IMR-90 (cell line): ENCODE measurements at regions not wholly inside any gene's neighbourhood (a gene's known extent, or its start where the extent isn't known, plus 50 kb on each side); places are given as distances from the start of the nearest gene placed in this dataset.

Experiments used
- ATAC-seq: fragments of 200-7000 bp; cut with Tn5 transposase; 2 replicates; pipeline ENCODE4 v1.9.1; 2020; ENCODE audit warnings: low read depth, mild to moderate bottlenecking, moderate library complexity
- BruUV-seq: library from RNA; stranded (reverse); fragments of 400-500 nt; replicated peaks from 2 replicates; lab custom pipeline; 2021; lab: Mats Ljungman, UMichigan
- CTCF ChIA-PET: fragments of 300-600 bp; formaldehyde crosslinking; extraction: SDS; loops from one replicate; lab custom pipeline; 2021; ENCODE audit warnings: antibody characterized with exemption; lab: Yijun Ruan, JAX
- POLR2A ChIA-PET: fragments of 300-600 bp; sonication (Branson Sonifier 250); formaldehyde crosslinking; loops from one replicate; lab custom pipeline; 2022; ENCODE audit warnings: antibody characterized with exemption; ENCODE audit not compliant: unreplicated experiment; lab: Charles Lee
- DNase-seq: peaks from one replicate; pipeline ENCODE4 v3.0.0; 2013
- H2AFZ ChIP-seq: replicated peaks from 2 replicates; pipeline ENCODE3; 2013; ENCODE audit warnings: low read length, mild to moderate bottlenecking; ENCODE audit not compliant: poor library complexity
- H2AK5ac ChIP-seq: 2 replicates; pipeline ENCODE4 v1.6.1; 2013; ENCODE audit warnings: low read depth, low read length, inconsistent platforms
- H2AK9ac ChIP-seq: replicated peaks from 2 replicates; pipeline ENCODE3; 2013; ENCODE audit warnings: mild to moderate bottlenecking, low read depth, low read length, moderate library complexity; ENCODE audit not compliant: poor library complexity
- H2BK120ac ChIP-seq: 2 replicates; pipeline ENCODE4 v1.6.1; 2013; ENCODE audit warnings: low read depth, low read length, inconsistent platforms
- H2BK15ac ChIP-seq: 3 replicates; pipeline ENCODE4 v1.6.1; 2013; ENCODE audit warnings: low read depth, low read length, inconsistent platforms
- H2BK20ac ChIP-seq: 2 replicates; pipeline ENCODE4 v1.6.1; 2013; ENCODE audit warnings: low read depth, mild to moderate bottlenecking, inconsistent platforms, low read length, moderate library complexity
- H2BK5ac ChIP-seq: 2 replicates; pipeline ENCODE4 v1.6.1; 2013; ENCODE audit warnings: mild to moderate bottlenecking, low read depth, low read length, inconsistent platforms; ENCODE audit not compliant: poor library complexity, severe bottlenecking
- H3K14ac ChIP-seq: replicated peaks from 2 replicates; pipeline ENCODE4 v1.6.1; 2013; ENCODE audit warnings: low read depth, low read length, inconsistent platforms
- H3K18ac ChIP-seq: 2 replicates; pipeline ENCODE4 v1.6.1; 2013; ENCODE audit warnings: low read depth, low read length, control low read depth
- H3K23ac ChIP-seq: 2 replicates; pipeline ENCODE4 v1.6.1; 2013; ENCODE audit warnings: low read depth, low read length, inconsistent platforms
- H3K27ac ChIP-seq: 2 replicates; pipeline ENCODE4 v1.5.1; 2013; ENCODE audit warnings: mild to moderate bottlenecking, control low read depth, low read length; ENCODE audit not compliant: insufficient read depth
- H3K27me3 ChIP-seq: 2 replicates; pipeline ENCODE4 v1.6.1; 2013; ENCODE audit warnings: low read length; ENCODE audit not compliant: control insufficient read depth, insufficient read depth
- H3K36me3 ChIP-seq: 2 replicates; pipeline ENCODE4 v1.6.1; 2013; ENCODE audit warnings: low read length, mixed read lengths; ENCODE audit not compliant: control insufficient read depth, insufficient read depth
- H3K4ac ChIP-seq: 2 replicates; pipeline ENCODE4 v1.6.1; 2013; ENCODE audit warnings: low read depth, low read length, inconsistent platforms
- H3K4me1 ChIP-seq: 2 replicates; pipeline ENCODE4 v1.6.1; 2013; ENCODE audit warnings: low read length, mixed read lengths; ENCODE audit not compliant: control insufficient read depth, insufficient read depth
- H3K4me2 ChIP-seq: 2 replicates; pipeline ENCODE4 v1.6.1; 2013; ENCODE audit warnings: low read depth, mild to moderate bottlenecking, control low read depth, low read length, moderate library complexity
- H3K4me3 ChIP-seq: 2 replicates; pipeline ENCODE4 v1.5.1; 2013; ENCODE audit warnings: low read depth, mild to moderate bottlenecking, control low read depth, low read length, moderate library complexity; ENCODE audit not compliant: insufficient read depth
- H3K56ac ChIP-seq: 2 replicates; pipeline ENCODE4 v1.6.1; 2013; ENCODE audit warnings: low read length, inconsistent platforms; ENCODE audit not compliant: insufficient read depth; ENCODE audit errors: extremely low read depth
- H3K79me1 ChIP-seq, 2 experiments: 2 replicates each; pipeline ENCODE4 v1.6.1; 2013; ENCODE audit warnings: low read length in 2 of 2, inconsistent platforms in 1 of 2, low read depth in 1 of 2
- H3K9ac ChIP-seq: 2 replicates; pipeline ENCODE4 v1.6.1; 2013; ENCODE audit warnings: low read depth, low read length, control low read depth
- H3K9me1 ChIP-seq: 2 replicates; pipeline ENCODE4 v1.6.1; 2013; ENCODE audit warnings: low read length, inconsistent platforms; ENCODE audit not compliant: insufficient read depth
- H3K9me3 ChIP-seq: 2 replicates; pipeline ENCODE4 v1.6.1; 2013; ENCODE audit warnings: low read length; ENCODE audit not compliant: control insufficient read depth, insufficient read depth
- H4K20me1 ChIP-seq: 2 replicates; pipeline ENCODE4 v1.6.1; 2013; ENCODE audit warnings: low read length, inconsistent platforms; ENCODE audit not compliant: insufficient read depth
- H4K5ac ChIP-seq: 2 replicates; pipeline ENCODE4 v1.6.1; 2013; ENCODE audit warnings: mild to moderate bottlenecking, low read depth, low read length, control low read depth
- H4K8ac ChIP-seq, 2 experiments: 2 replicates each; pipeline ENCODE4 v1.6.1; 2013; ENCODE audit warnings: low read depth in 2 of 2, low read length in 2 of 2, control low read depth in 1 of 2, inconsistent platforms in 1 of 2
- H4K91ac ChIP-seq: 2 replicates; pipeline ENCODE4 v1.6.1; 2013; ENCODE audit warnings: low read depth, low read length, inconsistent platforms; ENCODE audit not compliant: insufficient read depth
- BHLHE40 ChIP-seq: fragments of 150-350 bp; IDR thresholded peaks from 2 replicates; pipeline ENCODE4 v1.6.1; 2016; ENCODE audit warnings: mild to moderate bottlenecking, low read depth, low read length
- CHD1 ChIP-seq: IDR thresholded peaks from 2 replicates; pipeline ENCODE4 v1.6.1; 2012; ENCODE audit warnings: low read depth, low read length, improper control_type of control experiment
- CTCF ChIP-seq: conservative IDR thresholded peaks from 2 replicates; pipeline ENCODE4 v1.5.1; 2012; ENCODE audit warnings: mild to moderate bottlenecking, low read depth, low read length, improper control_type of control experiment
- ELK1 ChIP-seq: fragments of 150-350 bp; IDR thresholded peaks from 2 replicates; pipeline ENCODE4 v1.6.1; 2016; ENCODE audit warnings: low read depth, mild to moderate bottlenecking, low read length, moderate library complexity, borderline replicate concordance
- FOS ChIP-seq: fragments of 150-350 bp; IDR thresholded peaks from 2 replicates; pipeline ENCODE4 v1.6.1; 2016; ENCODE audit warnings: low read depth, low read length
- MAFK ChIP-seq: IDR thresholded peaks from 2 replicates; pipeline ENCODE4 v1.6.1; 2012; ENCODE audit warnings: low read depth, low read length, improper control_type of control experiment
- MAZ ChIP-seq: IDR thresholded peaks from 2 replicates; pipeline ENCODE4 v1.6.1; 2012; ENCODE audit warnings: low read depth, mild to moderate bottlenecking, low read length, improper control_type of control experiment, moderate library complexity, borderline replicate concordance
- MXI1 ChIP-seq: IDR thresholded peaks from 2 replicates; pipeline ENCODE4 v1.6.1; 2012; ENCODE audit warnings: low read depth, mild to moderate bottlenecking, low read length, moderate library complexity, borderline replicate concordance
- NFE2L2 ChIP-seq: fragments of 150-350 bp; IDR thresholded peaks from 2 replicates; pipeline ENCODE4 v1.6.1; 2016; ENCODE audit warnings: low read depth, mild to moderate bottlenecking, low read length
- POLR2A ChIP-seq: IDR thresholded peaks from 2 replicates; pipeline ENCODE4 v1.6.1; 2012; ENCODE audit warnings: mild to moderate bottlenecking, low read depth, low read length
- RAD21 ChIP-seq: IDR thresholded peaks from 2 replicates; pipeline ENCODE4 v1.6.1; 2012; ENCODE audit warnings: low read length, improper control_type of control experiment
- RCOR1 ChIP-seq: IDR thresholded peaks from 2 replicates; pipeline ENCODE4 v1.6.1; 2012; ENCODE audit warnings: mild to moderate bottlenecking, low read length, improper control_type of control experiment; ENCODE audit not compliant: insufficient replicate concordance
- RFX5 ChIP-seq: IDR thresholded peaks from 2 replicates; pipeline ENCODE4 v1.8.0; 2012; ENCODE audit warnings: low read depth, mild to moderate bottlenecking, low read length, moderate library complexity
- SMC3 ChIP-seq: fragments of 150-350 bp; IDR thresholded peaks from 2 replicates; pipeline ENCODE4 v1.6.1; 2016; ENCODE audit warnings: low read depth, mild to moderate bottlenecking, antibody characterized with exemption, low read length, moderate library complexity
- USF2 ChIP-seq: fragments of 150-350 bp; IDR thresholded peaks from 2 replicates; pipeline ENCODE4 v1.6.1; 2017; ENCODE audit warnings: mild to moderate bottlenecking, antibody characterized with exemption, low read length, low read depth
- WGBS, 2 experiments: methylation state at CpG; one replicate each; pipeline versions ENCODE4 v1.1.5 to v1.1.7; 2013; ENCODE audit warnings: missing lambda C conversion rate in 2 of 2; ENCODE audit not compliant: insufficient read length in 1 of 2; ENCODE audit errors: extremely low coverage in 2 of 2; 5-methylcytosine and 5-hydroxymethylcytosine counted together
- dilution Hi-C: fragments of 300-500 bp; cut with HindIII; formaldehyde crosslinking; loops from one replicate; pipeline ENCODE4 v1.14.3; 2018; ENCODE audit warnings: low sequenced_read_pairs; ENCODE audit not compliant: unreplicated experiment
- in situ Hi-C: fragments of 300-500 bp; cut with MboI; formaldehyde crosslinking; loops from 3 replicates; pipeline ENCODE4 v1.14.3; 2019; ENCODE audit warnings: low sequenced_read_pairs, inconsistent platforms, mixed read lengths
- intact Hi-C: fragments of 100-400 bp; cut with micrococcal nuclease; formaldehyde crosslinking; loops from 2 replicates; pipeline ENCODE4 v1.10.0; 2022

- Histone ChIP-seq H3K4ac (no peak overlapping the region), H2BK20ac (no peak overlapping the region), H3K23ac (no peak overlapping the region), H3K9ac (no peak overlapping the region), H4K8ac (no peak overlapping the region), H3K4me2 (no peak overlapping the region), H2AFZ (no peak overlapping the region), H3K18ac (no peak overlapping the region), H3K14ac (no peak overlapping the region), H3K79me1 (no peaks in the 10 kb centered on the region), H3K56ac (no peak overlapping the region), H3K27ac (no peak overlapping the region), H3K4me3 (no peak overlapping the region), H3K36me3 (no peaks in the 10 kb centered on the region), H4K91ac (no peak overlapping the region), H2BK15ac (no peak overlapping the region), H2BK5ac (no peak overlapping the region), H2AK9ac (no peak overlapping the region), H3K9me1 (no peaks in the 10 kb centered on the region), H3K4me1 (no peaks in the 10 kb centered on the region), H3K27me3 (no peaks in the 10 kb centered on the region), H4K5ac (no peak overlapping the region), H3K9me3 (no peaks in the 10 kb centered on the region), H2AK5ac (no peak overlapping the region), H2BK120ac (no peak overlapping the region), H4K20me1 (no peaks in the 10 kb centered on the region)
- WGBS, 2 experiments = no CpG with 5 or more reads among the region's 2 CpGs
- ChIA-PET POLR2A (no interaction called here), CTCF (interaction anchor here (0.8 kb wide), 1 partner anchor 12 kb away, joined by 3 read pairs; no protein-coding TSS in a partner anchor)
- DNase-seq (no peak), ATAC-seq (no peak)
- dilution Hi-C loops (no loop called here), in situ Hi-C loops (no loop called here), intact Hi-C loops (no loop called here)
- no TSS peak for BruUV-seq
- TF ChIP-seq FOS (no peak), RFX5 (no peak), CTCF (no peak), RCOR1 (no peak), RAD21 (no peak), ELK1 (no peak), POLR2A (no peak), BHLHE40 (no peak), USF2 (no peak), SMC3 (no peak), MXI1 (no peak), MAFK (no peak), NFE2L2 (no peak), CHD1 (no peak), MAZ (no peak)
Measured at GRCh38 chr3:103906304-103906703, 1460.4 kb upstream of the ALCAM start.
